IPS DF 6.9 (cell line): ENCODE measurements at regions not wholly inside any gene's neighbourhood (a gene's known extent, or its start where the extent isn't known, plus 50 kb on each side); places are given as distances from the start of the nearest gene placed in this dataset.

Experiments used
- DNase-seq: peaks from one replicate; pipeline ENCODE4 v3.0.0-alpha.2; 2013; ENCODE audit warnings: low read depth, low spot score
- H3K27ac ChIP-seq: one replicate; pipeline ENCODE4 v1.5.1; 2013; ENCODE audit warnings: low read length, control low read depth
- H3K27me3 ChIP-seq: 2 replicates; pipeline ENCODE4 v1.6.1; 2013; ENCODE audit warnings: mild to moderate bottlenecking, low read length; ENCODE audit not compliant: control insufficient read depth, insufficient read depth
- H3K36me3 ChIP-seq: 2 replicates; pipeline ENCODE4 v1.6.1; 2013; ENCODE audit warnings: low read length; ENCODE audit not compliant: control insufficient read depth, insufficient read depth
- H3K4me1 ChIP-seq: 2 replicates; pipeline ENCODE4 v1.6.1; 2013; ENCODE audit warnings: low read length; ENCODE audit not compliant: control insufficient read depth, insufficient read depth
- H3K4me3 ChIP-seq: 2 replicates; pipeline ENCODE4 v1.5.1; 2013; ENCODE audit warnings: mild to moderate bottlenecking, low read length
- H3K9me3 ChIP-seq: 2 replicates; pipeline ENCODE4 v1.6.1; 2013; ENCODE audit warnings: low read length, inconsistent platforms; ENCODE audit not compliant: control insufficient read depth, insufficient read depth
- WGBS: extraction: QIAGEN DNeasy Blood & Tissue Kit; methylation state at CpG from one replicate; pipeline ENCODE4 v1.1.7; 2013; ENCODE audit warnings: mixed read lengths, missing lambda C conversion rate; ENCODE audit not compliant: insufficient read length, insufficient coverage; 5-methylcytosine and 5-hydroxymethylcytosine counted together

GRCh38 chr3:83453056-83453455 is 1505.7 kb upstream of the CADM2 start:
- H3K36me3 ChIP-seq = no peaks in the 10 kb centered on the region
- no peaks in the 10 kb centered on the region for H3K27me3 ChIP-seq
- H3K9me3 ChIP-seq = no peaks in the 10 kb centered on the region
- no peak for DNase-seq
- H3K4me3 ChIP-seq = no peak overlapping the region
- H3K27ac ChIP-seq = no peak overlapping the region
- no peaks in the 10 kb centered on the region for H3K4me1 ChIP-seq
- WGBS = no CpG with 5 or more reads among the region's 1 CpG

GRCh38 chr3:83454353-83454752 is 1504.4 kb upstream of the CADM2 start:
- no CpG with 5 or more reads among the region's 4 CpGs for WGBS

GRCh38 chr3:83457551-83457950 is 1501.2 kb upstream of the CADM2 start:
- 100% methylated on average over 1 of the region's 2 CpGs for WGBS
- Histone ChIP-seq H3K27ac (no peak overlapping the region), H3K36me3 (no peaks in the 10 kb centered on the region), H3K4me3 (no peak overlapping the region), H3K27me3 (no peaks in the 10 kb centered on the region), H3K9me3 (no peaks in the 10 kb centered on the region), H3K4me1 (no peaks in the 10 kb centered on the region)
- DNase-seq = no peak

More at GRCh38 chr3:83454353-83454752, 1504.4 kb upstream of the CADM2 start:
- H3K4me3 ChIP-seq = no peak overlapping the region
- H3K9me3 ChIP-seq = no peaks in the 10 kb centered on the region
- no peaks in the 10 kb centered on the region for H3K27me3 ChIP-seq
- H3K27ac ChIP-seq = no peak overlapping the region
- no peaks in the 10 kb centered on the region for H3K36me3 ChIP-seq
- no peak for DNase-seq
- H3K4me1 ChIP-seq = no peaks in the 10 kb centered on the region

- Histone ChIP-seq H3K4me1 (no peaks in the 10 kb centered on the region), H3K27ac (no peak overlapping the region), H3K9me3 (no peaks in the 10 kb centered on the region), H3K36me3 (no peaks in the 10 kb centered on the region), H3K27me3 (no peaks in the 10 kb centered on the region), H3K4me3 (no peak overlapping the region)
- no peak for DNase-seq
- WGBS = no CpG with 5 or more reads among the region's 2 CpGs
Measured at GRCh38 chr3:83460052-83460451, 1498.7 kb upstream of the CADM2 start.

- Histone ChIP-seq H3K4me3 (no peak overlapping the region), H3K27me3 (no peaks in the 10 kb centered on the region), H3K36me3 (no peaks in the 10 kb centered on the region), H3K27ac (no peak overlapping the region), H3K4me1 (no peaks in the 10 kb centered on the region), H3K9me3 (no peaks in the 10 kb centered on the region)
- no CpG with 5 or more reads among the region's 1 CpG for WGBS
- no peak for DNase-seq
Measured at GRCh38 chr3:83461411-83461810, 1497.4 kb upstream of the CADM2 start.

DNA sequence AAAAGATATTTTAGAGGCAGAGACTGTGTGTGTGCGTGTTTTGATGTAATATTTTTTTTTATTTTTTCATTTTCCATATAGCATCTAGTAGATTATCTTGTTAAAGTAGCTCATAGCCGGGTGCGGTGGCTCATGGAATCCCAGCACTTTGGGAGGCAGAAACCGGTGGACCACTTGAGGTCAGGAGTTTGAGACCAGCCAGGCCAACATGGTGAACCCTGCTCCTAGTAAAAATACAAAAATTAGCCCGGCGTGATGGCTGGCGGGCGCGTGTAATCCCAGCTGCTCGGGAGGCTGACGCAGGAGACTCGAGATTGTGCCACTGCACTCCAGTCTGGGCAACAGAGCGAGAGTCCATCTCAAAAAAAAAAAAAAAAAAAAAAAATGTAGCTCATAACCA is 1481.2 kb upstream of the CADM2 start:
- Histone ChIP-seq H3K27ac (no peak overlapping the region), H3K9me3 (no peaks in the 10 kb centered on the region), H3K36me3 (no peaks in the 10 kb centered on the region), H3K4me3 (no peak overlapping the region), H3K27me3 (no peaks in the 10 kb centered on the region), H3K4me1 (no peaks in the 10 kb centered on the region)
- no peak for DNase-seq
- WGBS = no CpG with 5 or more reads among the region's 13 CpGs

DNA sequence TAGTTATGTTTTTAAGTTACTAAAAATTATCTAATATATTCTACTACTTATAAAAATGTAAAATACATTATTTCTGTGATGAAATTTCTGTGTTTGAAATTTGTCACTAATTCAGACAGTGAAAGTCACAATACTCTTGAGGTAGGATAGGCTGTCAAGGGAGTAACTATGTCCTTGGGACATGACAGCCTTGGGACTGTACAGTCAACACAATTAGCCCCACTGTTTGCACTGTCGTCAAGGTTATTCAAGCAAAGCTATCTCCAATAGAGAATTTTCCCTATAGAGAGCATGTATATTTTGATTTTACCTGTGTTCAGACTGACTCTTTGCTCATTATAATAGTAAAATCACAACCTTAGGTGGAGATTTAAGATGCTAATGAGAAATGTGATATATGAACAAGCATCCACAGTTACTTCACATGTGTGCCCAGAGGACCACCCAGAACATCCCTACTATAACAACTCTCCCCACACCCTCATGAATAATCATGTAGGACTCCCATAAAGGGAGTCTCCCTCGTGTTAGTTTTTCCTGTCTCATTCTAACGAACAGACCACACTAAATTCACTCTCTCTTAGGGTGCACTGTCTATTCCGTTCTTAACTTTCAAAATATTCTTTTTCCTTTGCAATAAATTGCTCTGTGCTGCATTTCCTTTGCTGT is 1476.3 kb upstream of the CADM2 start:
- Histone ChIP-seq H3K9me3 (no peaks in the 10 kb centered on the region), H3K4me1 (no peaks in the 10 kb centered on the region), H3K27ac (no peak overlapping the region)

GRCh38 chr3:83496462-83496861 is 1462.3 kb upstream of the CADM2 start:
- Histone ChIP-seq H3K9me3 (no peaks in the 10 kb centered on the region), H3K27me3 (no peaks in the 10 kb centered on the region), H3K27ac (no peak overlapping the region), H3K4me1 (no peaks in the 10 kb centered on the region), H3K36me3 (no peaks in the 10 kb centered on the region), H3K4me3 (no peak overlapping the region)
- DNase-seq = no peak
- no CpG with 5 or more reads among the region's 1 CpG for WGBS

More for the DNA sequence above, 1476.3 kb upstream of the CADM2 start:
- DNase-seq = no peak
- no CpG with 5 or more reads among the region's 4 CpGs for WGBS
- no peaks in the 10 kb centered on the region for H3K36me3 ChIP-seq
- no peaks in the 10 kb centered on the region for H3K27me3 ChIP-seq
- no peak overlapping the region for H3K4me3 ChIP-seq

DNA sequence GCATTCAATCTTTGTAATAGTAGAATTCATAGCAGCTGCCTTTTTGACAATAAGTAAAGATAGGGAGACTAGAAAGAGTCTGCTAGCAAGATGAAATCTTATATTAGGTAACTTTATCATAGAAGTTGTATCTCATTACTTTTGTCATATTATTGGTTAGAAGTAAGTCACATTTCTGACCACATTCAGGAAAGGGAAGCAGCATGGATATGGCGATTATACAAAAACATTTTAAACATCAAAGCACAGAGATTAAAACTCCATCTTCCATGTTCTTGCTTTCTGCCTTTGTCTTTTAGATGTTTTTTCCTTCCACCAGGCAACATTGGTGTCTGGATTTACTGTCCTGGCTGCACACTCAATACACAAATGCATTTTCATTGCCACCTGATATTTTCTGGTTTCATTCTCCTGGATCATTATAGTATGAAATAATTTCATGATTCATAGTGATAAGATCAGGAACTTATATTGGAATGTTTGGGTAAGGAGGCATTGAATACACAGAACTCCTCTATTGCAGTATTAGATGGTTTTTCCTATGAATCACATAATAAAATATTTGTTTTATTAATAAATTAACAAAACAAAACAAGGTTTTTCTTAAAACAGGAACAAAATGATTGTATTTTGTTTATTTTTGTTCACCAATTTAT is 1460.3 kb upstream of the CADM2 start:
- no CpG with 5 or more reads among the region's 1 CpG for WGBS
- Histone ChIP-seq H3K4me3 (no peak overlapping the region), H3K4me1 (no peaks in the 10 kb centered on the region), H3K27me3 (no peaks in the 10 kb centered on the region), H3K9me3 (no peaks in the 10 kb centered on the region), H3K27ac (no peak overlapping the region), H3K36me3 (no peaks in the 10 kb centered on the region)
- no peak for DNase-seq

DNA sequence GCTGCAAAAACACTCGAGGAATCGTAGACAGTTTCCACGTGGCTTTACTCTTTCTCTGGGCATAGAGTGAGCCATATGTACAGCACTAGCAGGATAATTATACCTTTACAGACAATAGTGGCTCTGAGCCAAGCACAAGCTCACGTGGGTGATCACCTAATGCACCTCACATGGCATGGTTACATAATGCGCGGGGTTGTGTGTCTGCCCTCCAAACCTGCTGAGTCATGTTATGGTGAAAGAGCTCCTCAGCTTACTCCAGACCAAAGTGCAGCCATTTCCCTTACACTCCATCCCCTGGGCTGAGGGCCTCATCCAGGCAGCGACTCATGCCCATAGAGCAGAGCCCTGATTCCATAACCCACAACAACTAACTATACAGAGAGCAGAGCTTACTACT is 1458.4 kb upstream of the CADM2 start:
- H3K9me3 ChIP-seq = no peaks in the 10 kb centered on the region
- H3K4me1 ChIP-seq = no peaks in the 10 kb centered on the region
- H3K4me3 ChIP-seq = no peak overlapping the region
- no peaks in the 10 kb centered on the region for H3K36me3 ChIP-seq
- H3K27ac ChIP-seq = no peak overlapping the region
- DNase-seq = no peak
- no peaks in the 10 kb centered on the region for H3K27me3 ChIP-seq
- WGBS = no CpG with 5 or more reads among the region's 7 CpGs

DNA sequence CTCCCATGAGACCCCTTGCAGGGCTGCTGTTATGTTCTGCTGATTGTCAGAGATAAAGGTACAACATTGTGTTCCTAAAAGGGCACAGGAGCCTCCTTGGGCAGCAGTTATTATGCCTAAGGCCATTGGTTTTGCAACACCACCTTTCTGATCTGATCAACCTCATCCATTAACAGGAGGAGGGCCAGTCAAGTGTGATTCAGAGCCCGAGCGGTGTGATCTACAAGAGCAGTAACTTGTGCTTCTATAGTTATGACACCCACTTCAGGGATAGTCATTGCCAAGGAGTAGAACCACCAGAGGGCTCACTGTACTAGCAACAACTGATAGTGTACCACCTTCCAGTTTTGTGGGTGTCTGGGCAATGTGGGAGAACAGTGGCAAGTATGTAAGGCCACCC is 1457.9 kb upstream of the CADM2 start:
- H3K4me1 ChIP-seq = no peaks in the 10 kb centered on the region
- H3K27ac ChIP-seq = no peak overlapping the region
- DNase-seq = no peak
- no peak overlapping the region for H3K4me3 ChIP-seq
- H3K9me3 ChIP-seq = no peaks in the 10 kb centered on the region
- no peaks in the 10 kb centered on the region for H3K27me3 ChIP-seq
- no peaks in the 10 kb centered on the region for H3K36me3 ChIP-seq
- WGBS = no CpG with 5 or more reads among the region's 2 CpGs
